ENCODE measurements at regions not wholly inside any gene's neighbourhood (a gene's known extent, or its start where the extent isn't known, plus 50 kb on each side); places are given as distances from the start of the nearest gene placed in this dataset.
A peak's percentile ranks its signal among the peaks of the same experiment; 100 is the strongest.

DNA sequence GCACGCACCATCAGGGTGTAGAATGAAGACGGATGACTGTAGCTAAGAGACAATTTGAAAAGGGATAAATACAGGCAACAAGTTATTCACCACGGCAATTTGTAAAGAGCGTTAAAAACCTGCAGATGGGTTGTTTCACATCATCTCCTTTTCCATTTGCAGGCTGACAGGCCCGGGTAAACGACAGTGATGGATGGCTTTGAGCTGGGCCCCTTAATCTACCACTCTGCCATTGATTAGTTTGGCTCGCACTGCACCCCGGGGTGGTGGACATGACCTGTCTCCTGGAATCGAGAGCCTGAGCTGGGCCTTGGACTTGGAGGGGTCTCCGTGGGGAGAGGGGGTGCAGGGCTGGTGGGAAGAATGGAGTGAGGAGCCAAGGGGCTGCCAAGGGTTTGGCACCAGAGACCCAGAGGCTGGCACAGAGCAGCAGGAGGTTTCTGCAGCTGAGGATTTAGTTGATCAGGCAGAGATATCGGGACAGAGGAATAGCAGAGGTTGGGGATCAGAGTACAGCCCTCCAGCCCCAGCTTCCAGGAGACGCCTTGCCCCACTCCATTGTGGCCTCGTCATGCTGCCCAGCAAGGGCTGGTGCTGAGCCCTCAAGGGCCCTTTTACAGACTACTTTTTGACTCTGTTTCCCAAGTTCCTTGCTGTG, 110.6 kb upstream of the NECTIN1 start:
- H3K36me3 ChIP-seq (ENCODE audit: control insufficient read depth in 4 of 4, insufficient read depth in 3 of 4, low read depth in 1 of 4, low read length in 3 of 4) = no peaks in the 10 kb centered on the region
- H3K27ac ChIP-seq (ENCODE audit: low read depth in 1 of 2, low read length in 2 of 2) = no peak overlapping the region
- H3K4me3 ChIP-seq (ENCODE audit: low read depth in 1 of 3, low read length in 3 of 3) = no peak overlapping the region
- H3K27me3 ChIP-seq (ENCODE audit: control insufficient read depth in 4 of 4, insufficient read depth in 4 of 4, low read length in 3 of 4) = no peaks in the 10 kb centered on the region
- no peak overlapping the region for H3K9ac ChIP-seq (ENCODE audit: low read depth in 1 of 2, low read length in 2 of 2)
- peaks cover 0 to 2% (median 0%) of the 10 kb centered on the region in 4 donors for H3K9me3 ChIP-seq (ENCODE audit: control insufficient read depth in 4 of 4, low read length in 3 of 4)
- no peak for DNase-seq (ENCODE audit: low spot score)
- TF ChIP-seq YY1 (IDR thresholded peaks at IDR 0.05) = no peak
- WGBS = 54% methylated on average over 13 of the region's 13 CpGs
- H3K4me1 ChIP-seq (ENCODE audit: control insufficient read depth in 4 of 4, insufficient read depth in 4 of 4, low read length in 3 of 4) = no peaks in the 10 kb centered on the region

GRCh38 chr11:119835753-119836152, 106.8 kb upstream of the NECTIN1 start:
- H3K27ac ChIP-seq (ENCODE audit: low read depth in 1 of 2, low read length in 2 of 2) = no peak overlapping the region
- DNase-seq (ENCODE audit: low spot score) = no peak
- H3K4me1 ChIP-seq (ENCODE audit: control insufficient read depth in 4 of 4, insufficient read depth in 4 of 4, low read length in 3 of 4) = no peaks in the 10 kb centered on the region
- no peaks in the 10 kb centered on the region for H3K27me3 ChIP-seq (ENCODE audit: control insufficient read depth in 4 of 4, insufficient read depth in 4 of 4, low read length in 3 of 4)
- H3K36me3 ChIP-seq (ENCODE audit: control insufficient read depth in 4 of 4, insufficient read depth in 3 of 4, low read depth in 1 of 4, low read length in 3 of 4) = no peaks in the 10 kb centered on the region
- H3K4me3 ChIP-seq (ENCODE audit: low read depth in 1 of 3, low read length in 3 of 3) = no peak overlapping the region
- H3K9ac ChIP-seq (ENCODE audit: low read depth in 1 of 2, low read length in 2 of 2) = no peak overlapping the region
- 69% methylated on average over 8 of the region's 8 CpGs for WGBS
- peaks cover 0 to 2% (median 0%) of the 10 kb centered on the region in 4 donors for H3K9me3 ChIP-seq (ENCODE audit: control insufficient read depth in 4 of 4, low read length in 3 of 4)
- TF ChIP-seq RXRA (IDR thresholded peaks at IDR 0.05) (no peak), YY1 (IDR thresholded peaks at IDR 0.05) (no peak)
- TF ChIP-seq, protein P1, sequence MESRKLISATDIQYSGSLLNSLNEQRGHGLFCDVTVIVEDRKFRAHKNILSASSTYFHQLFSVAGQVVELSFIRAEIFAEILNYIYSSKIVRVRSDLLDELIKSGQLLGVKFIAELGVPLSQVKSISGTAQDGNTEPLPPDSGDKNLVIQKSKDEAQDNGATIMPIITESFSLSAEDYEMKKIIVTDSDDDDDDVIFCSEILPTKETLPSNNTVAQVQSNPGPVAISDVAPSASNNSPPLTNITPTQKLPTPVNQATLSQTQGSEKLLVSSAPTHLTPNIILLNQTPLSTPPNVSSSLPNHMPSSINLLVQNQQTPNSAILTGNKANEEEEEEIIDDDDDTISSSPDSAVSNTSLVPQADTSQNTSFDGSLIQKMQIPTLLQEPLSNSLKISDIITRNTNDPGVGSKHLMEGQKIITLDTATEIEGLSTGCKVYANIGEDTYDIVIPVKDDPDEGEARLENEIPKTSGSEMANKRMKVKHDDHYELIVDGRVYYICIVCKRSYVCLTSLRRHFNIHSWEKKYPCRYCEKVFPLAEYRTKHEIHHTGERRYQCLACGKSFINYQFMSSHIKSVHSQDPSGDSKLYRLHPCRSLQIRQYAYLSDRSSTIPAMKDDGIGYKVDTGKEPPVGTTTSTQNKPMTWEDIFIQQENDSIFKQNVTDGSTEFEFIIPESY (IDR thresholded peaks at IDR 0.05) = no peak

DNA sequence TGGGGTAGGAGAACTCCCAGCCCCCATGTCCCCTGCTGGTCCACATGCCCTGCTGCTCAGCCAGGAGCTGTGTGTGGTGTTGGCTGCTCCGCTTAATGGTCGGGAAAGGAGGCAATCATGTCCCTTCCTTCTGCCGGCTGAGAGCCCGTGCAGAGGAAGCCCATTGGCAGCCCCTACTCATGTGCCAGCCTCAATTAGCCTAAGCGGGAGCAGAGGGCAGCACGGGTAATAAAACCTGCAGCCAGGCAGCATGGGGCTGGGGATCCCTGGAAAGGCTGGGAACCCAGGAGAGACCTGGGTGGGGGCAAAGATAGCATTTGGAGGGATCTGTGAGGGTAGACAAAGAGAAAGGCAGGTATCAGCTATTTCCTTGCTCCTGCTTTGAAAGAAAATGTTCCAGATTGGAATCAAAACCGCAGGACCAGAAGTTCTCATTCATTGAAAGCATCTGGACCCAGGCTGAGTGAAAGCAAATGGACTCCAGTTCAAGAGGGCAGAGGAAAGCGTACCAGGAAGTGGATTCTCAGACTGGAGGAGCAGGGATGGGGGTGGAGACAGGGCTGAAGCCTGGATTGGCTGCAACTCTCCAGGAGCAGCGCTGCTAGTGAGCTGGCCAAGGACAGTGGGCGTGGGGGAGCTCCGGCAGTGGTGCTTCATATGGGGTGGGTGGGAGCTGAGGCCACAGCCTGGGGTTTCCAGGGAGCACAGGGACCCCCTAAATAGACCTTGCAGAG, 103.4 kb upstream of the NECTIN1 start:
- H3K27ac ChIP-seq (ENCODE audit: low read depth in 1 of 2, low read length in 2 of 2) = no peak overlapping the region
- H3K9me3 ChIP-seq (ENCODE audit: control insufficient read depth in 4 of 4, low read length in 3 of 4) = no peaks in the 10 kb centered on the region
- 60% methylated on average over 11 of the region's 11 CpGs for WGBS
- no peaks in the 10 kb centered on the region for H3K36me3 ChIP-seq (ENCODE audit: control insufficient read depth in 4 of 4, insufficient read depth in 3 of 4, low read depth in 1 of 4, low read length in 3 of 4)
- H3K4me1 ChIP-seq (ENCODE audit: control insufficient read depth in 4 of 4, insufficient read depth in 4 of 4, low read length in 3 of 4) = no peaks in the 10 kb centered on the region
- no peak for DNase-seq (ENCODE audit: low spot score)
- H3K4me3 ChIP-seq (ENCODE audit: low read depth in 1 of 3, low read length in 3 of 3) = no peak overlapping the region
- no peak overlapping the region for H3K9ac ChIP-seq (ENCODE audit: low read depth in 1 of 2, low read length in 2 of 2)
- no peak for TF ChIP-seq EGR1 (IDR thresholded peaks at IDR 0.05; ENCODE audit: low read depth in 2 of 2)
- TF ChIP-seq REST (IDR thresholded peaks at IDR 0.05) = no peak
- TF ChIP-seq NR2F2 (IDR thresholded peaks at IDR 0.05) = no peak
- no peak for TF ChIP-seq TAF1 (conservative IDR thresholded peaks at IDR 0.05)
- TF ChIP-seq HNF4A (conservative IDR thresholded peaks at IDR 0.05) = peak in 1 of 2 donors; percentile 52
- TF ChIP-seq ATF3 (IDR thresholded peaks at IDR 0.05) = no peak
- peak; percentile 11 for TF ChIP-seq SP1 (IDR thresholded peaks at IDR 0.05)
- no peaks in the 10 kb centered on the region for H3K27me3 ChIP-seq (ENCODE audit: control insufficient read depth in 4 of 4, insufficient read depth in 4 of 4, low read length in 3 of 4)

Data from liver (tissue), 7 donors.